Hematopoietic multipotent progenitor cell (in vitro differentiated cells): ENCODE measurements at regions not wholly inside any gene's neighbourhood (a gene's known extent, or its start where the extent isn't known, plus 50 kb on each side); places are given as distances from the start of the nearest gene placed in this dataset.
A peak's percentile ranks its signal among the peaks of the same experiment; 100 is the strongest.

Experiments used
- DNase-seq, 3 donors: peaks; one replicate each; pipeline ENCODE4 v3.0.0-alpha.2; 2011 to 2015; ENCODE audit warnings: low read depth in 2 of 3, low spot score in 2 of 3

DNA sequence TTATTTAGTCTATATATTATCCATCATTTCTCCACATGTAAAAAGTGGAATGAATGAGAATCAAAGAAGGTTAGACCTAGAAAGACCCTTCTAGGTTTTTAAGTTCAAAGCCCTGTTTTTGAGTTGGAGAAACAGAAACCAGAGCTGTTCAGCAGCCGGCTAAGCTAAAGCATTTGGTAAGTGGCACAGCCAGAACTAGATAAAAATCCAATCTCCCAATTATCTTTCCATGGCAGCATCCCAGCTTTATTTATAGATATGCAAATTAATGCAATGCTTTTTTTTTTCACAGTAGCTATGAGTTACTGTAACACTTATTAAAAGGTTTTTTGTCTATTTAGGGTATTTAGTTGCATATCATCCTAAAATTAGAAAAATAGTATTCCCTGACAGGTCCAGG, 85.1 kb downstream of the NIBAN1 start:
- no peak for DNase-seq

- no peak for DNase-seq
Measured at GRCh38 chr1:184888505-184888904, 85.8 kb downstream of the NIBAN1 start.

GRCh38 chr1:184882957-184883815, 91.1 kb downstream of the NIBAN1 start:
- DNase-seq: no peak

GRCh38 chr1:184881941-184882913, 92.1 kb downstream of the NIBAN1 start:
- no peak for DNase-seq

- DNase-seq: no peak
Measured at GRCh38 chr1:184879876-184880557, 94.3 kb downstream of the NIBAN1 start.

- no peak for DNase-seq
Measured at GRCh38 chr1:184878602-184879001, 95.7 kb downstream of the NIBAN1 start.

- no peak for DNase-seq
Measured at GRCh38 chr1:184878002-184878401, 96.3 kb downstream of the NIBAN1 start.

- DNase-seq: peak in 2 of 3 donors; percentile 26 to 77
Measured at GRCh38 chr1:184876015-184876414, 98.3 kb downstream of the NIBAN1 start.

DNA sequence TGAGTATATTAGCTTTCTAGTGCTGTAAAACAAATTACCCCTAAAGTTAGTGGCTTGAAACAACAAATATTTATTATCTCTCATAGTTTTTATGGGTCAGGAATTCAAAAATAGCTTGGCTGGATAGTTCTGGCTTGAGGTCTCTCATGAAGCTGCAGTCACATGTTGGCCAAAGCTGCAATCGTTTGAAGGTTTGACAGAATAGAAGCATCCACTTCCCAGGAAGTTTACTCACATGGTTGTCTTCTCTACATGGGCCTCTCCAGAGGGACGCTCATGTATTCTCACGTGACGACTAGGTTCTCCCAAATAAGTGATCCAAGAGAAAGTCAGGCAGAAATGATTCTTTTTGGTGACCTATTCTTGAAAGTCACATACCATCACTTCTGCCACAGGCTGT, 99.1 kb downstream of the NIBAN1 start:
- DNase-seq: no peak

DNA sequence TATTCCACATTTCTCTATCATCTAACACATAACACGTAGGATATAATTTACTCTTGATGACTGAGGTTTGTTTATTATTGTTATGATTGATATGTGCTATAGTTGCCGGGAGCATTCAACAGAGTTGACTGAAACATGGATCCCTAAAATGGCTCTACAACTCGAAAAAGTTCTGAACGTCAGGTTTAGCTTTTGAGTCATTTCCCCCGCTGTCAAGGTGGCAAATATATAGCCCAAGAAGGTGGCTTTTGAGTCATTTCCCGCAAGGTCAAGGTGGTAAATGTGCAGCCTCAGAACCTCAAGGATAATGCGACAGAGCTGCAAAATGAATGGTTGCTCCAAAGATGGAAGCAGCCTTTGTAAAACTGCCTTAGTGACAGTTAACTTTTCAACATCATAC, 104.0 kb downstream of the NIBAN1 start:
- no peak for DNase-seq

GRCh38 chr1:184867866-184868689, 106.2 kb downstream of the NIBAN1 start:
- DNase-seq: no peak

DNA sequence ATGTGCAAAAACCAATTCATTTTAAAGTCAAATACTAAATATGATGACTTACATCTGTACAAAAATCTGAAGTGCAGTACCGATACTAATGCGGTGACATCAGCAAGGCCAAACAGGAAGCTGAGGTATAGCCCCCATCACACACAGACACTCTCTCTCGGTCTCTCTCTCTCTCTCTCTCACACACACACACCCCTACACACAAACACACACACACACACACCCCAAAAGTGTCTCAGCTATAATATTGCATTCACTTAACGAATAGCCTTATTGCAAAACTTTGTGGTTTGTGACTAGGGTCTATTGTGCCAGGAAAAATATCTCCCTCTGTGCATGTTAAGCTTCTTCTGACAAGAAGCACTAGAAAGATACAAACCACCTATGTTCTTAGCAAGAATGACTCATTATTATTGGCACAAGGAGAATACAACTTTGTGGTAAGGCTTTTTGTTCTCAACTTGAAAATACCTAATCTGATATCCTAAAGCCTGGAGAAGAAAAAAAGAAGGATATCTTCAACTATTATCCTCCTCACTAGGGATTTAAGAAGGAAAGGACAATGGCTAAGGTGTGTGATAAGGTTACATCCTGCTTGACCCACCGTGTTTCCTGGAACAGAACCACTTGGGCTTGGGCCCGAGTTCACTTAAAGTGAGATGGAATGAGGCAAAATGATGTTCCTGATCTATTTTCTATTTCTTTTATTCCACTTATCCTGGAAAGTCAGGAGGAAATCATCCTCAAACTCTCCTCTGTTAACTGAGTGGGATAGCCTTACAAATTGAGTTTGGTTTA, 107.1 kb downstream of the NIBAN1 start:
- peak; percentile 17 to 84 (median 67) for DNase-seq

DNA sequence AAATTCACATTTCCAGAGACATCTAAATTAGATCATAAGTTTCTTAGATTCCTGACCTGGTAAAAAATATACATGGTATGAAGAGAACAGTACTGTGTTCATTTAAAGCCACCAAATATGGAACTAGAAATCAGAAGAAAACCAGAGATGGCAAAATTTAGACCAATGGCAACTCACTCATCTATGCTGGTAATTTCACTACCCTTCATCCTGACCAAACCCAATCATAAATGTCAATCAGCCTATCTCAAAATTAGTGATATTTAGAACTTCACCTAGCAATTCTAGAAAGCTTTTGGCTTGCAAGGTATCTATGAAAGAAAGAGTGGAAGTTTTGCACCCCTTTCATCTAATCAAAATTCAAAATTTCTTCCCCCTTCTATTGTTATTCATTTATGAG, 107.7 kb downstream of the NIBAN1 start:
- DNase-seq: no peak

DNA sequence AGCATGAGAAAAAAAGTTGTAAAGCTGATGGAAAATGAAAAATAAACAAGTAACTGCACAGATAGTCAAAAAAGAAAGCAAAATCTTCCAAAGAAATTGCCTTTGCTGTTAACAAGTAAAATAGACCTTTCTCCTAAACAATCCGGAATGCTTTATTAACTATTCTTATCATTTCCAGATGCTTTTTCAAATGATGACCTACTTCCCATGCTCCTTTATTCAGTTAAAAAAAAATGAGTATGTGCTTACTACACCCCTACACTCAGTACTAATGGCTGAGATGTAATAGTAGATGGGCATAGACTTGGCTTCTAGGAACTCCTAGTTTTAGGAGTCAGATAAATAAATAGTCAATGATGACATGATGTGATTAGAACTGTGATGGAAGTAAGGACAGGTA, 108.5 kb downstream of the NIBAN1 start:
- DNase-seq: no peak

DNA sequence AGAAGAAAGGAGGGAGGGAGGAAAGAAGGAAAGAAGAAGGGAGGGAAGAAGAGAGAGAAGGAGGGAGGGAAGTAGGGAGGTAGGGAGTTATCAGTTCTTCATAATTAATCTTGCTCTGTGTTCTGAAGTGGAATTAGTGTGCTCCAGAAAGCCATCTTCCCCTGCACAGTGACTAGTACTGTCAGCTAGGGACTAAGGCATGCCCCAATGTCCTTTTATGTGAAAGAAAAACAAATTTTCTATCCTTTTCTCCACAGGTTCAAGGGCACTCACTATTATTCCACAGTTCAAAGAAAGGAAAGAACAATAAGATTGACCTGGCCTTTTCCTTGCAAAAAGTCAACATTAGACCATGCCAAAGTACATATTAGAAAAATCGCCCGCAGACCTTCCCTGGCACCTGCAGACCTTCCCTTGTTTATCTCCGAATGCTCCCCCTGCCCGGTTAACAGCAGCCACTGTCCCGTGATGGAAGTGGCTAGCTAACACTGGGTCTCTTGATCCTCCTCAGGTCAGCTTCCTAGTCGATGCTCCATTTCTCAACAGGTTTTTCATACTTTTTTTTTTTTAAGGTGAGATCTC, 107.2 kb upstream of the EDEM3 start:
- DNase-seq: no peak

GRCh38 chr1:184860985-184861754, 106.5 kb upstream of the EDEM3 start:
- DNase-seq: no peak

DNA sequence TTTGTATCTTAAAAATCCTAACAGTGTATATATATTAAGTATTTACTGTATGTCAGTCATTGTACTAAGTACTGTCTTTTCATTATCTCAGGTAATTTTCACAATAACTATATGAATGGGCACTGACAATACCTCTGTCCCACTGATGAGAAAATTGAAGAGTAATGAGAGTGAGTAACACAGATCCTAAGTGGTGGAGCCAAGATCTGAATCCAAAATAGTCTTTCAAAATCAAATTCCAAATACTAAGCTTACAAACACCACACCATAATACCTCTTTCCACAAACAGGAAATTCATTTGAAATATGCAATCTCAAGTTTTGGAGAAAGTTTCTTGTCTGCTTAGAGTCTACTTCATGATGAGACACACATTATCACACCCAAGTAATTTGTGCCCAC, 105.9 kb upstream of the EDEM3 start:
- DNase-seq: no peak
